ENCODE measurements at regions not wholly inside any gene's neighbourhood (a gene's known extent, or its start where the extent isn't known, plus 50 kb on each side); places are given as distances from the start of the nearest gene placed in this dataset.

GRCh38 chr13:44818016-44818415 lies 171.3 kb downstream of the NUFIP1 start:
- TF ChIP-seq ZNF274 (IDR thresholded peaks at IDR 0.05; ENCODE audit: low read depth, low read length) (no peak), CTCF (IDR thresholded peaks at IDR 0.05 in 2 of 3, conservative IDR thresholded peaks at IDR 0.05 in 1 of 3; ENCODE audit: borderline replicate concordance in 1 of 3, insufficient read depth in 1 of 3, low read depth in 2 of 3, low read length in 2 of 3) (no peak), ZFX (IDR thresholded peaks at IDR 0.05) (no peak), POLR2A (IDR thresholded peaks at IDR 0.05; ENCODE audit: borderline replicate concordance, extremely low read depth, insufficient read depth, insufficient read length) (no peak), EZH2phosphoT487 (IDR thresholded peaks at IDR 0.05; ENCODE audit: borderline replicate concordance) (no peak), POLR2AphosphoS5 (IDR thresholded peaks at IDR 0.05; ENCODE audit: low read depth, low read length) (no peak), REST (IDR thresholded peaks at IDR 0.05; ENCODE audit: low read depth) (no peak), SIN3A (IDR thresholded peaks at IDR 0.05; ENCODE audit: low read depth) (no peak)

Measured in HCT116 (cell line).